ENCODE measurements at regions not wholly inside any gene's neighbourhood (a gene's known extent, or its start where the extent isn't known, plus 50 kb on each side); places are given as distances from the start of the nearest gene placed in this dataset.

DNA sequence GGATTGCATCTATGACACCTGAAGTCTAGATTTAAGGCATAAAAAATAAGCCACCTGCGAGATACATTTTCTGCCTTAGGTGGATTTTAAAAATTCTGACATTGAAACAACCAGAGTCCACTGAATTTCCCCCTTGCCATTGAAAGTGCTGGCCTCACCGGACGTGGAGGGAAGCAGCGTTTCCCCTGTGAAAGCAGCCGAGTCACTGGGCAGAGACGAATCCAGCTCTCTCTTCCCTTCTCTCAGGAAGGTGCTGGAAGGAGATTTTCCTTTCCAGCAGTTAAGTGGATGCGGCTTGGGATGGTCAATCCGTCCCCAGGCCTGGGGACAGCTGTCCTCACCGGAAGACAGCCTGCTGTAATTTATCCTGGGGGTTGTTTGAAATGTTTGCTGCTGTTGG lies 270.9 kb upstream of the FOXF1 start:
- TF ChIP-seq, protein P1, sequence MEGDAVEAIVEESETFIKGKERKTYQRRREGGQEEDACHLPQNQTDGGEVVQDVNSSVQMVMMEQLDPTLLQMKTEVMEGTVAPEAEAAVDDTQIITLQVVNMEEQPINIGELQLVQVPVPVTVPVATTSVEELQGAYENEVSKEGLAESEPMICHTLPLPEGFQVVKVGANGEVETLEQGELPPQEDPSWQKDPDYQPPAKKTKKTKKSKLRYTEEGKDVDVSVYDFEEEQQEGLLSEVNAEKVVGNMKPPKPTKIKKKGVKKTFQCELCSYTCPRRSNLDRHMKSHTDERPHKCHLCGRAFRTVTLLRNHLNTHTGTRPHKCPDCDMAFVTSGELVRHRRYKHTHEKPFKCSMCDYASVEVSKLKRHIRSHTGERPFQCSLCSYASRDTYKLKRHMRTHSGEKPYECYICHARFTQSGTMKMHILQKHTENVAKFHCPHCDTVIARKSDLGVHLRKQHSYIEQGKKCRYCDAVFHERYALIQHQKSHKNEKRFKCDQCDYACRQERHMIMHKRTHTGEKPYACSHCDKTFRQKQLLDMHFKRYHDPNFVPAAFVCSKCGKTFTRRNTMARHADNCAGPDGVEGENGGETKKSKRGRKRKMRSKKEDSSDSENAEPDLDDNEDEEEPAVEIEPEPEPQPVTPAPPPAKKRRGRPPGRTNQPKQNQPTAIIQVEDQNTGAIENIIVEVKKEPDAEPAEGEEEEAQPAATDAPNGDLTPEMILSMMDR (IDR thresholded peaks at IDR 0.05 in 2 of 3, conservative IDR thresholded peaks at IDR 0.05 in 1 of 3; ENCODE audit: borderline replicate concordance in 1 of 3, insufficient read depth in 1 of 3, low read depth in 2 of 3, low read length in 2 of 3), result no peak
- no peak for TF ChIP-seq ZNF274 (IDR thresholded peaks at IDR 0.05; ENCODE audit: low read depth, low read length)
- no peaks in the 10 kb centered on the region for H4K20me1 ChIP-seq (ENCODE audit: insufficient read depth)
- no peak overlapping the region for H2AFZ ChIP-seq (ENCODE audit: low read depth, low read length, poor library complexity, severe bottlenecking)
- intact Hi-C loops (cut with micrococcal nuclease), result no loop called here
- no peaks in the 10 kb centered on the region for H3K9me2 ChIP-seq (ENCODE audit: insufficient read depth)
- no peak overlapping the region for H3K9ac ChIP-seq (ENCODE audit: low read length)
- no peaks in the 10 kb centered on the region for H3K79me2 ChIP-seq (ENCODE audit: insufficient read depth, low read length)
- no peak overlapping the region for H3K4me3 ChIP-seq (replicated peaks in 1 of 2; ENCODE audit: low read depth in 1 of 2, low read length in 2 of 2)
- H3K27me3 ChIP-seq (ENCODE audit: insufficient read depth, low read length), result peaks cover 48% of the 10 kb centered on the region
- DNase-seq (ENCODE audit: low read depth, low spot score), result no peak
- BruUV-seq (replicated peaks), result no TSS peak
- H3K4me1 ChIP-seq (ENCODE audit: control insufficient read depth in 1 of 2, insufficient read depth in 2 of 2, low read length in 2 of 2), result no peaks in the 10 kb centered on the region
- no peaks in the 10 kb centered on the region for H3K36me3 ChIP-seq (ENCODE audit: control insufficient read depth in 1 of 2, insufficient read depth in 2 of 2, low read length in 2 of 2)
- H3K27ac ChIP-seq (ENCODE audit: low read depth, low read length), result no peak overlapping the region
- RAD21 ChIA-PET (ENCODE audit: low non-redundant PET in 1 of 2, low total read pairs in 2 of 2, uncharacterized antibody in 2 of 2, unreplicated experiment in 2 of 2), result no interaction called here
- POLR2A ChIA-PET, result no interaction called here
- CTCF ChIA-PET, result interaction anchor here (3.1 kb wide), 1 partner anchor 13 kb away, joined by 33 read pairs; no protein-coding TSS in a partner anchor
- no peaks in the 10 kb centered on the region for H3K9me3 ChIP-seq (ENCODE audit: control insufficient read depth in 1 of 2, insufficient read depth in 1 of 2, low read depth in 1 of 2, low read length in 2 of 2)
- no peak overlapping the region for H3K4me2 ChIP-seq (ENCODE audit: low read length)
- no peak for ATAC-seq

DNA sequence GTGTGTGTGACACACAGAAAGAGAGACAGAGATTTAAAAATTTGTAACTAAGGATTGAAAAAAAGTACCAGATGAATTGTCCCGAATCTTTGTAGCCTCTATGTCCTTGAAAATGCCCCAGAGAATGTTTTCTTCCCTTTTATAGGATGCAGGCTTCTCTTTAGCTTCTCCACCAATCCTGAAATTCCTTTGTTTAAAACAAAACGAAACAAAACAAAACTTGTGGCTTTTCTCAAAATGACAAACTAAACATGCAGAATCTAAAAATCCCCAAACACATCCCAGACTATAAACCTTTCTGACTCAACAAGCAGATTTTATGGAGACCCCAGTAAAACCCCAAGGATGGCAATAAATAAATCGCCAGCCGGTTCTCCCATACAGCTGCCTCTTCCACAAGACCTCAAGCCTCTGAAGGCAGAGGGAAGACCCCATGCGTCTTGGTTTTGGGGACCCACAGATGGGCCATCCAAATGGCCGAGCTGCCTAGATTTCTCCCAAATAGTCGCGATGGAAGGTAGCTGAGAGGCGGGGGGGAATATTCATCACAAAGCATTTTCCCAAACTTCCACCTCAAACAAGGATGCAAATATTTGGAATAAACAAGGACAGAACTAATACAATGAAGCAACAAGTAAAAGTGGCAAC lies 269.5 kb upstream of the FOXF1 start:
- Histone ChIP-seq H3K27ac (ENCODE audit: low read depth, low read length) (no peak overlapping the region), H4K20me1 (ENCODE audit: insufficient read depth) (no peaks in the 10 kb centered on the region), H3K9me3 (ENCODE audit: control insufficient read depth in 1 of 2, insufficient read depth in 1 of 2, low read depth in 1 of 2, low read length in 2 of 2) (no peaks in the 10 kb centered on the region), H3K4me1 (ENCODE audit: control insufficient read depth in 1 of 2, insufficient read depth in 2 of 2, low read length in 2 of 2) (no peaks in the 10 kb centered on the region), H3K9me2 (ENCODE audit: insufficient read depth) (no peaks in the 10 kb centered on the region), H3K4me2 (ENCODE audit: low read length) (no peak overlapping the region), H3K4me3 (replicated peaks in 1 of 2; ENCODE audit: low read depth in 1 of 2, low read length in 2 of 2) (no peak overlapping the region), H3K79me2 (ENCODE audit: insufficient read depth, low read length) (no peaks in the 10 kb centered on the region), H3K9ac (ENCODE audit: low read length) (no peak overlapping the region), H2AFZ (ENCODE audit: low read depth, low read length, poor library complexity, severe bottlenecking) (no peak overlapping the region), H3K27me3 (ENCODE audit: insufficient read depth, low read length) (peaks cover 48% of the 10 kb centered on the region), H3K36me3 (ENCODE audit: control insufficient read depth in 1 of 2, insufficient read depth in 2 of 2, low read length in 2 of 2) (no peaks in the 10 kb centered on the region)
- CTCF ChIA-PET, result interaction anchor here (3.1 kb wide), 1 partner anchor 12 kb away, joined by 33 read pairs; no protein-coding TSS in a partner anchor
- intact Hi-C loops (cut with micrococcal nuclease), result no loop called here
- POLR2A ChIA-PET, result no interaction called here
- no peak for TF ChIP-seq SRF (IDR thresholded peaks at IDR 0.05; ENCODE audit: low read depth)
- TF ChIP-seq FOSL1 (IDR thresholded peaks at IDR 0.05; ENCODE audit: low read depth), result no peak
- no peak for TF ChIP-seq RAD21 (IDR thresholded peaks at IDR 0.05; ENCODE audit: low read depth)
- TF ChIP-seq ZNF274 (IDR thresholded peaks at IDR 0.05; ENCODE audit: low read depth, low read length), result no peak
- no peak for TF ChIP-seq TCF7L2 (IDR thresholded peaks at IDR 0.05; ENCODE audit: borderline replicate concordance, extremely low read depth, insufficient read depth, insufficient read length)
- TF ChIP-seq EZH2phosphoT487 (IDR thresholded peaks at IDR 0.05; ENCODE audit: borderline replicate concordance), result peak; percentile 96; the same call in 1 of the 2 replicates
- no peak for TF ChIP-seq ZFX (IDR thresholded peaks at IDR 0.05)
- ATAC-seq (no peak), DNase-seq (ENCODE audit: low read depth, low spot score) (no peak)
- no TSS peak for BruUV-seq (replicated peaks)
- RAD21 ChIA-PET (ENCODE audit: low non-redundant PET in 1 of 2, low total read pairs in 2 of 2, uncharacterized antibody in 2 of 2, unreplicated experiment in 2 of 2), result no interaction called here
